ENCODE measurements at regions not wholly inside any gene's neighbourhood (a gene's known extent, or its start where the extent isn't known, plus 50 kb on each side); places are given as distances from the start of the nearest gene placed in this dataset.

- TF ChIP-seq CTCF (conservative IDR thresholded peaks at IDR 0.05; ENCODE audit: low read depth, low read length) (no peak), EZH2 (IDR thresholded peaks at IDR 0.05; ENCODE audit: borderline replicate concordance, low read depth, low read length, poor library complexity, severe bottlenecking) (no peak)
Observed at GRCh38 chr10:130558746-130559546, 422.8 kb downstream of the GLRX3 start.

Data from A673 (cell line).